ENCODE measurements at regions not wholly inside any gene's neighbourhood (a gene's known extent, or its start where the extent isn't known, plus 50 kb on each side); places are given as distances from the start of the nearest gene placed in this dataset.

DNA sequence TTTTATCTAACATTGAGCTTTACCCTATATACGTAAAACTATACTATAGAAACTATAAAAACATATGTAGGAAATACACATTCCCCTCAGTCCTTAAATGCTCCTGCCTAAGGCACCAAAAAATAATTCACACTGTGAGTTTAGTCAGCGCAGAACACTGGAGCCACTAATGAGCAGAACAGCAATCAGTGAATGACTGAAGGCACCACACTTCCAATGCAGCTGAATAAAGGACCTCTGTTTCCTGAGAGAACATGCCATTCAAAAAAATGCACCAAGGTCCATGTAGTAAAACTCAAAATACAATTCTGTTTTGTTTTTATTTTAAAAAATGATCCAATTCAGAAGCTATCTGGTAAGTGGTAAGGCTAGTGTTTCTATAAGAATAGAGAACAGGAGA, 1280.6 kb upstream of the NRXN1 start:
- TF ChIP-seq, protein P1, sequence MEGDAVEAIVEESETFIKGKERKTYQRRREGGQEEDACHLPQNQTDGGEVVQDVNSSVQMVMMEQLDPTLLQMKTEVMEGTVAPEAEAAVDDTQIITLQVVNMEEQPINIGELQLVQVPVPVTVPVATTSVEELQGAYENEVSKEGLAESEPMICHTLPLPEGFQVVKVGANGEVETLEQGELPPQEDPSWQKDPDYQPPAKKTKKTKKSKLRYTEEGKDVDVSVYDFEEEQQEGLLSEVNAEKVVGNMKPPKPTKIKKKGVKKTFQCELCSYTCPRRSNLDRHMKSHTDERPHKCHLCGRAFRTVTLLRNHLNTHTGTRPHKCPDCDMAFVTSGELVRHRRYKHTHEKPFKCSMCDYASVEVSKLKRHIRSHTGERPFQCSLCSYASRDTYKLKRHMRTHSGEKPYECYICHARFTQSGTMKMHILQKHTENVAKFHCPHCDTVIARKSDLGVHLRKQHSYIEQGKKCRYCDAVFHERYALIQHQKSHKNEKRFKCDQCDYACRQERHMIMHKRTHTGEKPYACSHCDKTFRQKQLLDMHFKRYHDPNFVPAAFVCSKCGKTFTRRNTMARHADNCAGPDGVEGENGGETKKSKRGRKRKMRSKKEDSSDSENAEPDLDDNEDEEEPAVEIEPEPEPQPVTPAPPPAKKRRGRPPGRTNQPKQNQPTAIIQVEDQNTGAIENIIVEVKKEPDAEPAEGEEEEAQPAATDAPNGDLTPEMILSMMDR (IDR thresholded peaks at IDR 0.05), result no peak
- no peak for TF ChIP-seq POLR2A (IDR thresholded peaks at IDR 0.05)

Measured in lower leg skin (tissue), 3 donors.